ENCODE measurements at regions not wholly inside any gene's neighbourhood (a gene's known extent, or its start where the extent isn't known, plus 50 kb on each side); places are given as distances from the start of the nearest gene placed in this dataset.

GRCh38 chr5:125416055-125416454 lies 669.6 kb upstream of the ZNF608 start:
- no peak for TF ChIP-seq TEAD4 (IDR thresholded peaks at IDR 0.05)
- TF ChIP-seq EP300 (IDR thresholded peaks at IDR 0.05; ENCODE audit: borderline replicate concordance) = no peak
- TF ChIP-seq NFIC (IDR thresholded peaks at IDR 0.05) = no peak
- no peak for TF ChIP-seq TAF1 (IDR thresholded peaks at IDR 0.05; ENCODE audit: low read depth)
- TF ChIP-seq YY1 (IDR thresholded peaks at IDR 0.05; ENCODE audit: low read depth) = no peak
- TF ChIP-seq USF1 (IDR thresholded peaks at IDR 0.05) = no peak
- TF ChIP-seq CEBPB (IDR thresholded peaks at IDR 0.05) = no peak
- TF ChIP-seq FOXM1 (IDR thresholded peaks at IDR 0.05; ENCODE audit: borderline replicate concordance, low read depth) = no peak
- TF ChIP-seq MAX (IDR thresholded peaks at IDR 0.05) = no peak
- no peak for TF ChIP-seq RAD21 (IDR thresholded peaks at IDR 0.05; ENCODE audit: low read depth)
- no peak for TF ChIP-seq TCF12 (IDR thresholded peaks at IDR 0.05; ENCODE audit: low read depth)
- no peak for TF ChIP-seq ZBTB7A (IDR thresholded peaks at IDR 0.05; ENCODE audit: low read depth)
- no peak for TF ChIP-seq CREB1 (IDR thresholded peaks at IDR 0.05; ENCODE audit: low read depth)
- TF ChIP-seq EGR1 (IDR thresholded peaks at IDR 0.05) = no peak
- TF ChIP-seq REST (IDR thresholded peaks at IDR 0.05; ENCODE audit: low read depth) = no peak

- TF ChIP-seq USF1 (IDR thresholded peaks at IDR 0.05) (no peak), FOXM1 (IDR thresholded peaks at IDR 0.05; ENCODE audit: borderline replicate concordance, low read depth) (no peak), EP300 (IDR thresholded peaks at IDR 0.05; ENCODE audit: borderline replicate concordance) (no peak), TAF1 (IDR thresholded peaks at IDR 0.05; ENCODE audit: low read depth) (no peak), EGR1 (IDR thresholded peaks at IDR 0.05) (no peak), YY1 (IDR thresholded peaks at IDR 0.05; ENCODE audit: low read depth) (no peak)
Observed at GRCh38 chr5:125421006-125421405, 674.6 kb upstream of the ZNF608 start.

GRCh38 chr5:125422342-125422741 lies 675.9 kb upstream of the ZNF608 start:
- TF ChIP-seq YY1 (IDR thresholded peaks at IDR 0.05; ENCODE audit: low read depth) (no peak), NFIC (IDR thresholded peaks at IDR 0.05) (no peak), FOXM1 (IDR thresholded peaks at IDR 0.05; ENCODE audit: borderline replicate concordance, low read depth) (no peak), RAD21 (IDR thresholded peaks at IDR 0.05; ENCODE audit: low read depth) (no peak), MAX (IDR thresholded peaks at IDR 0.05) (no peak), ZBTB7A (IDR thresholded peaks at IDR 0.05; ENCODE audit: low read depth) (no peak), TCF12 (IDR thresholded peaks at IDR 0.05; ENCODE audit: low read depth) (no peak), USF1 (IDR thresholded peaks at IDR 0.05) (no peak), CREB1 (IDR thresholded peaks at IDR 0.05; ENCODE audit: low read depth) (no peak), EP300 (IDR thresholded peaks at IDR 0.05; ENCODE audit: borderline replicate concordance) (no peak), CEBPB (IDR thresholded peaks at IDR 0.05) (no peak), TAF1 (IDR thresholded peaks at IDR 0.05; ENCODE audit: low read depth) (no peak), REST (IDR thresholded peaks at IDR 0.05; ENCODE audit: low read depth) (no peak)

- TF ChIP-seq CEBPB (IDR thresholded peaks at IDR 0.05) (no peak), REST (IDR thresholded peaks at IDR 0.05; ENCODE audit: low read depth) (peak; percentile 73)
Observed at GRCh38 chr5:125424402-125425141, 678.1 kb upstream of the ZNF608 start.
